ENCODE measurements at regions not wholly inside any gene's neighbourhood (a gene's known extent, or its start where the extent isn't known, plus 50 kb on each side); places are given as distances from the start of the nearest gene placed in this dataset.

DNA sequence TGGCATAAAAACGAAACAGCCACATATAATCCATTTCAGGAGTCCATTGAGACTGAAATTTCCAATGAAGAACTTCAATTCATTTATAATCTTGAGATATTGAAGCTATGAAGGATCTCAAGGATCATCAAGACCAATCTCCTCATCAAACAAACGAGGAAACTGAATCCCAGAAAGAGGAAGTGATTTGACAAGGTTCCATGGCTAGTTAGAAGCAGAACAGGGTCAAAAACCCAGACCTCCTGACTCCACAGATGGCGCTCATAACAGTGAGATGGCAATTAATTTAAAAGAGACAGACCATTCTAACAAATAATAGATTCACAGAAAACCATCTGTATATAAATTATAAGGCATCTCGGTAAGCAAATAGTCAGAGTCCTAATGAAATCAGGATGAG, 229.7 kb downstream of the KCTD12 start:
- DNase-seq (ENCODE audit: insufficient read length, low spot score) = no peak
- TF ChIP-seq, protein P1, sequence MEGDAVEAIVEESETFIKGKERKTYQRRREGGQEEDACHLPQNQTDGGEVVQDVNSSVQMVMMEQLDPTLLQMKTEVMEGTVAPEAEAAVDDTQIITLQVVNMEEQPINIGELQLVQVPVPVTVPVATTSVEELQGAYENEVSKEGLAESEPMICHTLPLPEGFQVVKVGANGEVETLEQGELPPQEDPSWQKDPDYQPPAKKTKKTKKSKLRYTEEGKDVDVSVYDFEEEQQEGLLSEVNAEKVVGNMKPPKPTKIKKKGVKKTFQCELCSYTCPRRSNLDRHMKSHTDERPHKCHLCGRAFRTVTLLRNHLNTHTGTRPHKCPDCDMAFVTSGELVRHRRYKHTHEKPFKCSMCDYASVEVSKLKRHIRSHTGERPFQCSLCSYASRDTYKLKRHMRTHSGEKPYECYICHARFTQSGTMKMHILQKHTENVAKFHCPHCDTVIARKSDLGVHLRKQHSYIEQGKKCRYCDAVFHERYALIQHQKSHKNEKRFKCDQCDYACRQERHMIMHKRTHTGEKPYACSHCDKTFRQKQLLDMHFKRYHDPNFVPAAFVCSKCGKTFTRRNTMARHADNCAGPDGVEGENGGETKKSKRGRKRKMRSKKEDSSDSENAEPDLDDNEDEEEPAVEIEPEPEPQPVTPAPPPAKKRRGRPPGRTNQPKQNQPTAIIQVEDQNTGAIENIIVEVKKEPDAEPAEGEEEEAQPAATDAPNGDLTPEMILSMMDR (IDR thresholded peaks at IDR 0.05; ENCODE audit: insufficient read depth, missing control alignments) = no peak
- no peak for FAIRE-seq

DNA sequence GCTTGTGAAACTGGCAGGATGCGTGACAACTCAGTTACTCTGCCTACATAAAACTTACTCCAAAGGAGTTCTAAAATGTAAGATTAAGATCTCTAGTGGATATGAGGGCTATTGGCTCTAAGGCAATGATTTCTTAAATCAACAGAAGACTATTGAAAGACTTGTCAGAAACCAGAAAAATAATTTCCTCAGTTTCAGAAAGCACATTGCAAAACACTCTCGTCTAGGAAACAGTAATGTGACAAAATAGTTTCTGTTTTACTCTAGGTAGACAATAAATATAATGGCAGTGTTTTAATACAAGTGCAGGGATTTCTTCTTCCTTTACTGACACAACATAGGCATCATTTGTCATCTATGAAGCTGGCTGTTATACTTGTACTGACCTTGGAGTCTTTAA, 230.1 kb downstream of the KCTD12 start:
- DNase-seq (ENCODE audit: insufficient read length, low spot score) (no peak), FAIRE-seq (no peak)
- TF ChIP-seq, protein P1 (IDR thresholded peaks at IDR 0.05; ENCODE audit: insufficient read depth, missing control alignments) = no peak

DNA sequence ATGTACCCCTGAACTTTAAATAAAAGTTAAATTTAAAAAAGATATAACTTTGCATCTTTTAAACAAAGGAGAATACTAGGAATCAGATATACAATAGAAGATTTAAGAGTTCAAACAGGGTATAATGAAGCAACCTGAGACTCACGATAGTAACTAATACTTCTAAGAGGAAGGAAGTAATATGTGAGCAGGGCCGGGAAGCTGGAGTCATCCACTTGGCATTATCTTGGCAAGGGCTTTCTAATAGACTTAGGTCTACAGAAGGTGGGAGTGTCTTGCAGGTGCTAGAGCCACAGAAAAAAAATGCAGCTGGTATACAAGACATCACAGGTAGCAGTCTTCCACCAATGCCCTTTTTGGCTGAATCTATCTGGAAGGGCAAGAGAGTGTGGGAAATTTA, 231.9 kb downstream of the KCTD12 start:
- DNase-seq (ENCODE audit: insufficient read length, low spot score) (no peak), FAIRE-seq (no peak)
- TF ChIP-seq, protein P1 (IDR thresholded peaks at IDR 0.05; ENCODE audit: insufficient read depth, missing control alignments) = no peak

DNA sequence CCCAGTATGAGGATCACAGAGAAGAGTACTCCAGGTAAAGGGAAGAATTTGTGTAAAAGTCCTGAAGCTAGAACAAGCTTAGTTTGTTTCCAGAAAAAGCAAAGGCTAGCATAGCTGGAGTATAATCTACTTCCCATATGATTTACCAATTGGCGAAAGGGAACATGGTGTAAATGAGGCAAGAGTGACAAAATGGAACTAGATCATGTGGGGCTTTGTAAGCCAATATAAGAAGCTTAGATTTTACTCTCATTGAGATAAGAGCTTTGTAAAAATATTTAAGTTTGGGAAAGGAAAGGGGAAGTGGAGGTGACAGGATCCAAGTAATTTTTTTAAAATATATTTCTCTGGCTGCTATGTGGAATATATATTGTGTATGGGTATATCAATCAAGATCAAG, 234.9 kb downstream of the KCTD12 start:
- TF ChIP-seq, protein P1 (IDR thresholded peaks at IDR 0.05; ENCODE audit: insufficient read depth, missing control alignments) = no peak
- no peak for DNase-seq (ENCODE audit: insufficient read length, low spot score)
- no peak for FAIRE-seq

DNA sequence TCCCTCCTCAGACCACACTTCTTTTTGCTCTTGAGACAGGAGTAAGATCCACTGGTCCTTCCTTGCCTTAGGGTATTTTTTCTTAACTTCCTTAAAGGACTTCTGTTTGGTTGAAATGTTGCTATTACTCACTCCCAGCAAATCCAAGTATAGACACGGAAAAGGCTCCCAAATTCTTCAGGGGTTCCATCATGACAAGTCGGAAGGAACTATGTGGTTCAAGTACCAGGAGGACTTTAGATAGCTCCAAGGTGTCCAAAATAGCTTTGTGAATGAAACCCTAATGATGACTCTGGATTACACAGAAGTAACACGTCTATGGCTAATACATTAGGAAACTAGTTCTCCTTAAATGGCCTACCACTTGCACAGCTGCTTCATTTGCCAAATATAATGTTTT, 238.7 kb downstream of the KCTD12 start:
- no peak for DNase-seq (ENCODE audit: insufficient read length, low spot score)
- TF ChIP-seq, protein P1 (IDR thresholded peaks at IDR 0.05; ENCODE audit: insufficient read depth, missing control alignments) = no peak
- FAIRE-seq = no peak

DNA sequence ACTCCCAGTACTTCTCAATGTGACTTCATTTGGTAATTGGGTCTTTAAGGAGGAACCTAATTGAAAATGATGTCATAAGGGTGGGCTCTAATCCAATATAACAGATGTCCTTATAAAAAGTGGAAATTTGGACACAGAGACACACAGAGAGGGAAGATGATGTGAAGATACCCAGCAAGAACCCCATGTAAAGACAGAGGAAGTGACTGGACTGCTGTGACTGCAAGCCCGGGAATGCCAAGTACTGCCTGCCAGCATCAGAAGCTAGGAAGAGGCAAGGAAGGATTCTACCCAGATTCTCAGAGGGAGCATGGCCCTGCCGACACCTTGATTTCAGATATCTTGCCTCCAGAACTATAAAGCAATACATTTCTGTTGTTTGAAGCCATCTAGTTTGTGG, 239.3 kb downstream of the KCTD12 start:
- FAIRE-seq = no peak
- TF ChIP-seq, protein P1 (IDR thresholded peaks at IDR 0.05; ENCODE audit: insufficient read depth, missing control alignments) = no peak
- DNase-seq (ENCODE audit: insufficient read length, low spot score) = no peak

DNA sequence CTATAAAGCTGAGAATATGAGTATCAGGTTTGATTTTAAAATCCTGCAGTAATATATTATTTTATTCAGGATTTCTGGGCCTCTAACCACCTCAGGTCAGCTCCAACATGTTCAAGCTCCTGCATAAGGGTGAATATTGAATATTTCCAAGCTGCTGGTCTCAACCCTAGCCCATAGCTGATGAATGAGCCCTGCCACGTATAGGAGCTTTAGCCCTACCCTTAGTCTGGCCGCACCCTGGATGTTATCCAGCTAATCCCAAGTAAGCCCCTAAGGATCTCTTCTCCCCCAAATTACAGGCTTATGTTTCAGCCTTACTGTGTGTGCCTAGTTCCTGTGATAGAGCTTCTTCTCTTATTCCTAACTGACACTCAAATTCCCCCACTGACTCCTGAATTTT, 240.6 kb downstream of the KCTD12 start:
- DNase-seq (ENCODE audit: insufficient read length, low spot score) (peak; percentile 19), FAIRE-seq (peak; percentile 76)
- TF ChIP-seq, protein P1 (IDR thresholded peaks at IDR 0.05; ENCODE audit: insufficient read depth, missing control alignments) = no peak
